H1 (cell line): ENCODE measurements at regions not wholly inside any gene's neighbourhood (a gene's known extent, or its start where the extent isn't known, plus 50 kb on each side); places are given as distances from the start of the nearest gene placed in this dataset.

ENCODE experiments used
- CTCF ChIA-PET: fragments of 300-600 bp; sonication (Branson Sonifier 250); formaldehyde crosslinking; loops from one replicate; lab custom pipeline; 2021; ENCODE audit not compliant: partially characterized antibody; lab: Charles Lee
- POLR2A ChIA-PET: fragments of 300-600 bp; sonication (Branson Sonifier 250); formaldehyde crosslinking; loops from one replicate; lab custom pipeline; 2021; ENCODE audit warnings: inconsistent platforms; ENCODE audit not compliant: partially characterized antibody; lab: Charles Lee
- DNase-seq, 2 experiments: peaks; one replicate each; pipeline versions ENCODE4 v3.0.0 to v3.0.0-alpha.2; 2010 to 2022; ENCODE audit warnings: low spot score in 2 of 2, low read depth in 1 of 2, mixed read lengths in 1 of 2
- FAIRE-seq: peaks from 2 replicates; lab custom pipeline; 2011; peaks lifted over from hg19 to GRCh38; lab: Jason Lieb, UNC
- H2AFZ ChIP-seq: 2 replicates; pipeline ENCODE4 v1.8.1; 2012; ENCODE audit warnings: low read length, inconsistent platforms
- H2AK5ac ChIP-seq: 2 replicates; pipeline ENCODE4 v1.6.1; 2013; ENCODE audit warnings: low read depth, low read length
- H2BK120ac ChIP-seq: replicated peaks from 2 replicates; pipeline ENCODE3; 2013; ENCODE audit warnings: low read depth, low read length, inconsistent platforms
- H2BK12ac ChIP-seq: 2 replicates; pipeline ENCODE4 v1.6.1; 2013; ENCODE audit warnings: low read depth, low read length
- H2BK15ac ChIP-seq: 2 replicates; pipeline ENCODE4 v1.6.1; 2013; ENCODE audit warnings: low read length
- H2BK20ac ChIP-seq: 2 replicates; pipeline ENCODE4 v1.6.1; 2013; ENCODE audit warnings: low read length
- H2BK5ac ChIP-seq: 2 replicates; pipeline ENCODE4 v1.6.1; 2013; ENCODE audit warnings: low read depth, low read length
- H3K14ac ChIP-seq: 2 replicates; pipeline ENCODE4 v1.6.1; 2013; ENCODE audit warnings: inconsistent platforms; ENCODE audit not compliant: insufficient read length
- H3K18ac ChIP-seq: 2 replicates; pipeline ENCODE4 v1.6.1; 2013; ENCODE audit warnings: low read length; ENCODE audit errors: extremely low read depth
- H3K23ac ChIP-seq: 2 replicates; pipeline ENCODE4 v1.6.1; 2013; ENCODE audit warnings: inconsistent platforms; ENCODE audit not compliant: insufficient read length
- H3K23me2 ChIP-seq: 2 replicates; pipeline ENCODE4 v1.6.1; 2013; ENCODE audit warnings: low read depth, low read length
- H3K27ac ChIP-seq: 2 replicates; pipeline ENCODE4 v1.6.1; 2011; ENCODE audit warnings: low read depth, low read length, inconsistent platforms
- H3K27me3 ChIP-seq, 4 experiments: replicated peaks in 1 of 4; 1 replicate in 1 of 4; 2 replicates in 3 of 4; pipeline versions ENCODE4 v1.6.1 to v1.8.1; 2011 to 2013; ENCODE audit warnings: low read length in 3 of 4, mild to moderate bottlenecking in 3 of 4, inconsistent platforms in 2 of 4, mixed read lengths in 2 of 4, moderate library complexity in 1 of 4; ENCODE audit not compliant: control insufficient read depth in 3 of 4, insufficient read depth in 3 of 4; ENCODE audit errors: extremely low read depth in 1 of 4
- H3K36me3 ChIP-seq, 4 experiments: 2 replicates each; pipeline versions ENCODE4 v1.6.1 to v1.8.1; 2011 to 2013; ENCODE audit warnings: mild to moderate bottlenecking in 4 of 4, low read length in 3 of 4, moderate library complexity in 2 of 4, control low read depth in 1 of 4, inconsistent platforms in 1 of 4; ENCODE audit not compliant: insufficient read depth in 4 of 4, control insufficient read depth in 2 of 4
- H3K4ac ChIP-seq: replicated peaks from 2 replicates; pipeline ENCODE3; 2013; ENCODE audit warnings: low read length, low read depth, mixed read lengths, inconsistent platforms; ENCODE audit not compliant: insufficient read length
- H3K4me1 ChIP-seq, 4 experiments: replicated peaks in 1 of 4; 1 replicate in 1 of 4; 2 replicates in 3 of 4; pipeline versions ENCODE4 v1.6.1 to v1.8.1; 2011 to 2013; ENCODE audit warnings: low read length in 3 of 4, inconsistent platforms in 2 of 4, mixed read lengths in 1 of 4; ENCODE audit not compliant: insufficient read depth in 4 of 4, control insufficient read depth in 3 of 4
- H3K4me2 ChIP-seq, 2 experiments: 2 replicates each; pipeline versions ENCODE4 v1.6.1 to v1.8.1; 2011 to 2013; ENCODE audit warnings: low read depth in 2 of 2, low read length in 2 of 2, control low read depth in 1 of 2, inconsistent platforms in 1 of 2, mild to moderate bottlenecking in 1 of 2; ENCODE audit not compliant: insufficient read depth in 1 of 2
- H3K4me3 ChIP-seq, 4 experiments: fragments of 200-600, 300-600 bp in 1 of 4; sonication (generic), shearing (Covaris generic), sonication (Bioruptor Twin) in 1 of 4; 2 replicates each; pipeline versions ENCODE4 v1.5.1 to v1.8.1; 2011 to 2016; ENCODE audit warnings: low read length in 4 of 4, low read depth in 3 of 4, control low read depth in 2 of 4, inconsistent platforms in 2 of 4, mild to moderate bottlenecking in 2 of 4, mixed read lengths in 1 of 4, moderate library complexity in 1 of 4; ENCODE audit not compliant: insufficient read depth in 2 of 4; ENCODE audit errors: extremely low read depth in 1 of 4
- H3K56ac ChIP-seq: replicated peaks from 2 replicates; pipeline ENCODE3; 2013; ENCODE audit warnings: low read depth, mild to moderate bottlenecking, mixed read lengths, low read length, inconsistent platforms; ENCODE audit not compliant: insufficient read length
- H3K79me1 ChIP-seq: 2 replicates; pipeline ENCODE4 v1.6.1; 2013; ENCODE audit warnings: low read depth, low read length, control low read depth
- H3K79me2 ChIP-seq, 2 experiments: 2 replicates each; pipeline versions ENCODE4 v1.6.1 to v1.8.1; 2012 to 2013; ENCODE audit warnings: low read length in 2 of 2, mild to moderate bottlenecking in 2 of 2, inconsistent platforms in 1 of 2; ENCODE audit not compliant: insufficient read depth in 2 of 2, control insufficient read depth in 1 of 2
- H3K9ac ChIP-seq, 4 experiments: replicated peaks in 1 of 4; 1 replicate in 1 of 4; 2 replicates in 3 of 4; pipeline versions ENCODE4 v1.6.1 to v1.8.1; 2011 to 2013; ENCODE audit warnings: low read depth in 3 of 4, low read length in 3 of 4, control low read depth in 2 of 4, mild to moderate bottlenecking in 2 of 4, moderate library complexity in 2 of 4, inconsistent platforms in 1 of 4; ENCODE audit errors: extremely low read depth in 1 of 4
- H3K9me3 ChIP-seq, 2 experiments: 2 replicates each; pipeline versions ENCODE4 v1.6.1 to v1.8.1; 2012 to 2013; ENCODE audit warnings: mild to moderate bottlenecking in 2 of 2, moderate library complexity in 2 of 2, control low read depth in 1 of 2, inconsistent platforms in 1 of 2, low read depth in 1 of 2, low read length in 1 of 2, mixed read lengths in 1 of 2; ENCODE audit not compliant: insufficient read depth in 2 of 2
- H4K20me1 ChIP-seq, 2 experiments: replicated peaks in 1 of 2; 2 replicates each; pipeline versions ENCODE3 to v1.8.1; 2011 to 2013; ENCODE audit warnings: inconsistent platforms in 2 of 2, low read length in 2 of 2, mild to moderate bottlenecking in 1 of 2; ENCODE audit not compliant: insufficient read depth in 2 of 2, control insufficient read depth in 1 of 2
- H4K5ac ChIP-seq: 2 replicates; pipeline ENCODE4 v1.6.1; 2013; ENCODE audit warnings: low read length, low read depth, mixed read lengths, inconsistent platforms; ENCODE audit not compliant: insufficient read length
- H4K8ac ChIP-seq: 2 replicates; pipeline ENCODE4 v1.8.0; 2013; ENCODE audit warnings: mild to moderate bottlenecking, moderate library complexity, low read length, inconsistent platforms; ENCODE audit not compliant: insufficient read depth; ENCODE audit errors: extremely low read depth
- H4K91ac ChIP-seq: replicated peaks from 2 replicates; pipeline ENCODE3; 2013; ENCODE audit warnings: low read length, mixed read lengths, inconsistent platforms; ENCODE audit not compliant: insufficient read length
- BCL11A ChIP-seq, 2 experiments: IDR thresholded peaks; one replicate each; pipeline ENCODE4 v1.6.1; 2011; ENCODE audit warnings: low read depth in 2 of 2, low read length in 2 of 2, mild to moderate bottlenecking in 2 of 2
- FOSL1 ChIP-seq: IDR thresholded peaks from 2 replicates; pipeline ENCODE4 v1.6.1; 2011; ENCODE audit warnings: mild to moderate bottlenecking, low read depth, low read length, moderate library complexity; ENCODE audit not compliant: insufficient read depth
- GABPA ChIP-seq: IDR thresholded peaks from 2 replicates; pipeline ENCODE4 v1.6.1; 2011; ENCODE audit warnings: mild to moderate bottlenecking, low read length, moderate library complexity, borderline replicate concordance; ENCODE audit not compliant: insufficient read depth
- POU5F1 ChIP-seq: IDR thresholded peaks from 2 replicates; pipeline ENCODE4 v1.6.1; 2011; ENCODE audit warnings: low read depth, mild to moderate bottlenecking, low read length, moderate library complexity
- SIX5 ChIP-seq: IDR thresholded peaks from 2 replicates; pipeline ENCODE4 v1.6.1; 2011; ENCODE audit warnings: mild to moderate bottlenecking, low read depth, low read length
- WGBS, 2 experiments: shearing (Covaris generic) in 1 of 2; methylation state at CpG; one replicate each; pipeline versions ENCODE4 v1.1.6 to v1.1.7; 2013 to 2015; ENCODE audit warnings: low lambda C conversion rate in 2 of 2, mixed read lengths in 2 of 2, inconsistent platforms in 1 of 2, low coverage in 1 of 2, missing lambda C conversion rate in 1 of 2; ENCODE audit not compliant: insufficient replicate concordance in 2 of 2, insufficient coverage in 1 of 2, insufficient read length in 1 of 2; ENCODE audit errors: extremely low coverage in 1 of 2, missing lambda C conversion rate in 1 of 2; 5-methylcytosine and 5-hydroxymethylcytosine counted together

- Histone ChIP-seq H2BK15ac (no peak overlapping the region), H4K5ac (no peak overlapping the region), H3K4ac (no peak overlapping the region), H2AFZ (no peak overlapping the region), H2BK12ac (no peak overlapping the region), H3K79me1 (no peaks in the 10 kb centered on the region), H3K9ac (no peak overlapping the region), H3K23ac (no peak overlapping the region), H3K36me3 (no peaks in the 10 kb centered on the region), H2BK120ac (no peak overlapping the region), H4K91ac (no peak overlapping the region), H2AK5ac (no peak overlapping the region), H3K79me2 (no peaks in the 10 kb centered on the region), H3K9me3 (no peaks in the 10 kb centered on the region), H3K23me2 (no peaks in the 10 kb centered on the region), H3K14ac (no peak overlapping the region), H3K18ac (no peak overlapping the region), H3K4me3 (no peak overlapping the region), H3K4me1 (peaks cover 0 to 6% (median 3%) of the 10 kb centered on the region in 4 experiments; a peak in 3 of 7 replicates), H3K27ac (no peak overlapping the region), H3K4me2 (no peak overlapping the region), H2BK5ac (no peak overlapping the region), H3K56ac (no peak overlapping the region), H4K8ac (no peak overlapping the region), H3K27me3 (no peaks in the 10 kb centered on the region), H2BK20ac (no peak overlapping the region), H4K20me1 (no peaks in the 10 kb centered on the region)
- ChIA-PET POLR2A (no interaction called here), CTCF (interaction anchor here (0.6 to 2.0 kb wide), 5 partner anchors 19 to 443 kb away, joined by 3 to 8 read pairs (median 3); no protein-coding TSS in a partner anchor)
- DNase-seq = no peak
- 92% methylated on average over 1 of the region's 1 CpG; no CpG with 5 or more reads in 1 of the 2 experiments for WGBS, 2 experiments
- TF ChIP-seq FOSL1 = no peak
- TF ChIP-seq POU5F1 = no peak
- no peak for TF ChIP-seq SIX5
- no peak for TF ChIP-seq GABPA
- TF ChIP-seq BCL11A (IDR thresholded peaks at IDR 0.05; ENCODE audit: low read depth in 2 of 2, low read length in 2 of 2) = no peak
- FAIRE-seq = no peak
These were observed 85.8 kb upstream of the DNAJC10 start for GRCh38 chr2:182630207-182630606.
